ENCODE measurements at regions not wholly inside any gene's neighbourhood (a gene's known extent, or its start where the extent isn't known, plus 50 kb on each side); places are given as distances from the start of the nearest gene placed in this dataset.

DNA sequence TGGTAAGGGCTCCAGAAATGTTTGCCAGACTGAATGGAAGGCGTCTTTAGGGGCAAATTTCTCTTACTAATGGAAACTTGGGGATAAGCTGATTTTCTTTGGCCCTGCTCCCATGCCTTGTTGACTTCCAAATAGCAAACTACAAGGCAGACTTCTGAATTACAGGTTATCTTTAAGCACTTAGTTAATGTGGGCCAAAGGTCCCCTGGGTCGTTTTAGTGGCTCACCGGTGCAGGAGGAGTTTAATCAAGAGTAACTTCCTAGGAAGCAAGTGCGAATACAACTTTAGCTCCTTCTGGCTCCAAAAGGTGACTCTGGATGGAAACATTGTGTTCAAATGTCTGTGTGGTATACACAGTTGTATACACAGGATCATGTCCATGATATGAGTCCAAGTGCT, 323.6 kb downstream of the SLITRK2 start:
- Histone ChIP-seq H4K8ac (replicated peaks; ENCODE audit: insufficient read length, low read depth, low read length) (no peak overlapping the region), H2BK15ac (ENCODE audit: low read depth, low read length) (no peak overlapping the region), H3K4ac (ENCODE audit: low read depth, low read length) (no peak overlapping the region), H3K79me2 (ENCODE audit: insufficient read depth, low read length) (no peaks in the 10 kb centered on the region), H2BK120ac (ENCODE audit: low read depth, low read length, poor library complexity, severe bottlenecking) (no peak overlapping the region), H2BK20ac (ENCODE audit: low read depth, low read length, poor library complexity, severe bottlenecking) (no peak overlapping the region), H3K23ac (ENCODE audit: insufficient read length, low read depth, low read length) (no peak overlapping the region), H4K20me1 (ENCODE audit: control insufficient read depth, insufficient read depth, insufficient read length) (no peaks in the 10 kb centered on the region), H2BK5ac (ENCODE audit: insufficient read length, low read length) (no peak overlapping the region), H3K18ac (ENCODE audit: insufficient read length, low read depth, low read length) (no peak overlapping the region), H3K4me1 (ENCODE audit: insufficient read depth, low read length) (no peaks in the 10 kb centered on the region), H3K14ac (ENCODE audit: insufficient read depth, low read length) (no peak overlapping the region), H2BK12ac (ENCODE audit: insufficient read length, low read depth, low read length) (no peak overlapping the region), H4K5ac (ENCODE audit: insufficient read length, low read depth, low read length) (no peak overlapping the region), H3K79me1 (ENCODE audit: insufficient read depth, low read depth, low read length, poor library complexity, severe bottlenecking) (no peaks in the 10 kb centered on the region), H3K4me2 (ENCODE audit: insufficient read depth, insufficient read length, low read length) (no peak overlapping the region), H3T11ph (ENCODE audit: low read length) (no peak overlapping the region), H3K9me3 (ENCODE audit: control insufficient read depth, low read depth, low read length) (peaks cover 55% of the 10 kb centered on the region), H2AK5ac (ENCODE audit: insufficient read length, low read length) (no peak overlapping the region), H4K91ac (ENCODE audit: insufficient read length, low read depth, low read length) (no peak overlapping the region), H3K23me2 (ENCODE audit: insufficient read length, low read depth, low read length, poor library complexity, severe bottlenecking) (no peaks in the 10 kb centered on the region), H3K27me3 (ENCODE audit: insufficient read depth, low read length) (no peaks in the 10 kb centered on the region), H3K9ac (ENCODE audit: extremely low read depth, insufficient read length, low read length) (no peak overlapping the region), H3K56ac (ENCODE audit: insufficient read length, low read depth, low read length) (no peak overlapping the region), H3K27ac (ENCODE audit: insufficient read length, low read depth, low read length) (no peak overlapping the region), H2AFZ (ENCODE audit: low read length) (no peak overlapping the region)
- TF ChIP-seq, protein P1, sequence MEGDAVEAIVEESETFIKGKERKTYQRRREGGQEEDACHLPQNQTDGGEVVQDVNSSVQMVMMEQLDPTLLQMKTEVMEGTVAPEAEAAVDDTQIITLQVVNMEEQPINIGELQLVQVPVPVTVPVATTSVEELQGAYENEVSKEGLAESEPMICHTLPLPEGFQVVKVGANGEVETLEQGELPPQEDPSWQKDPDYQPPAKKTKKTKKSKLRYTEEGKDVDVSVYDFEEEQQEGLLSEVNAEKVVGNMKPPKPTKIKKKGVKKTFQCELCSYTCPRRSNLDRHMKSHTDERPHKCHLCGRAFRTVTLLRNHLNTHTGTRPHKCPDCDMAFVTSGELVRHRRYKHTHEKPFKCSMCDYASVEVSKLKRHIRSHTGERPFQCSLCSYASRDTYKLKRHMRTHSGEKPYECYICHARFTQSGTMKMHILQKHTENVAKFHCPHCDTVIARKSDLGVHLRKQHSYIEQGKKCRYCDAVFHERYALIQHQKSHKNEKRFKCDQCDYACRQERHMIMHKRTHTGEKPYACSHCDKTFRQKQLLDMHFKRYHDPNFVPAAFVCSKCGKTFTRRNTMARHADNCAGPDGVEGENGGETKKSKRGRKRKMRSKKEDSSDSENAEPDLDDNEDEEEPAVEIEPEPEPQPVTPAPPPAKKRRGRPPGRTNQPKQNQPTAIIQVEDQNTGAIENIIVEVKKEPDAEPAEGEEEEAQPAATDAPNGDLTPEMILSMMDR (conservative IDR thresholded peaks at IDR 0.05): no peak
- Mint-ChIP-seq H3K9me3 (peaks cover 54 to 61% of the 10 kb centered on the region in 2 experiments), H3K4me1 (0 out of 4 replicates have a peak, but pooled peaks cover 0 to 4% of the 10 kb centered on the region in 2 experiments), H3K36me3 (ENCODE audit: insufficient read depth in 1 of 3, low read depth in 3 of 3) (no peaks in the 10 kb centered on the region; a peak in 1 of 7 replicates), H3K4me3 (no peak overlapping the region), H3K27me3 (ENCODE audit: low read depth) (peaks cover 3% of the 10 kb centered on the region; the same call in 1 of the 2 replicates), H3K27ac (no peak overlapping the region)
- DNase-seq: no peak
- WGBS (ENCODE audit: extremely low coverage, insufficient read length, low lambda C conversion rate): no CpG with 5 or more reads among the region's 4 CpGs

All from H9 (cell line).